OCI-LY3 (cell line): ENCODE measurements at regions not wholly inside any gene's neighbourhood (a gene's known extent, or its start where the extent isn't known, plus 50 kb on each side); places are given as distances from the start of the nearest gene placed in this dataset.

ENCODE experiments used
- CTCF ChIP-seq: fragments of 200-600, 300-600 bp; sonication (generic); IDR thresholded peaks from 2 replicates; pipeline ENCODE4 v1.5.1; 2014; ENCODE audit warnings: antibody characterized with exemption, low read length, low read depth
- EZH2phosphoT487 ChIP-seq: fragments of 200-600 bp; shearing (Covaris generic); IDR thresholded peaks from 2 replicates; pipeline ENCODE4 v1.6.1; 2018; ENCODE audit warnings: antibody characterized with exemption, mixed run types, low read depth

- TF ChIP-seq CTCF (no peak), EZH2phosphoT487 (no peak)
These were observed 620.5 kb downstream of the METTL15 start for GRCh38 chr11:28728666-28729065.
